Mesothelial cell of epicardium (in vitro differentiated cells): ENCODE measurements at regions not wholly inside any gene's neighbourhood (a gene's known extent, or its start where the extent isn't known, plus 50 kb on each side); places are given as distances from the start of the nearest gene placed in this dataset.
"Not testable (repeated sequence)": the region's sequence is repeated elsewhere in the genome, so short reads cannot be mapped to it uniquely, and the experiment has no call there.

Experiments used
- DNase-seq, 2 experiments: peaks; one replicate each; pipeline ENCODE4 v3.0.0; 2021; ENCODE audit warnings: low spot score in 2 of 2; ENCODE audit not compliant: unreplicated experiment in 2 of 2
- H3K27ac Mint-ChIP-seq: 2 replicates; pipeline ENCODE4 v1.8.0; 2021; ENCODE audit warnings: mixed read lengths
- H3K27me3 Mint-ChIP-seq: 2 replicates; pipeline ENCODE4 v1.8.0; 2021; ENCODE audit warnings: low read depth, mixed read lengths
- H3K36me3 Mint-ChIP-seq: 2 replicates; pipeline ENCODE4 v1.8.0; 2021; ENCODE audit warnings: mixed read lengths
- H3K4me1 Mint-ChIP-seq: 2 replicates; pipeline ENCODE4 v1.8.0; 2021; ENCODE audit warnings: mixed read lengths
- H3K4me3 Mint-ChIP-seq: 2 replicates; pipeline ENCODE4 v1.8.0; 2021; ENCODE audit warnings: mild to moderate bottlenecking, moderate library complexity, mixed read lengths
- H3K9me3 Mint-ChIP-seq: 2 replicates; pipeline ENCODE4 v1.8.0; 2021; ENCODE audit warnings: mixed read lengths

GRCh38 chr5:177664737-177665136, 64.8 kb downstream of the B4GALT7 start:
- not testable (repeated sequence) for H3K4me3 Mint-ChIP-seq, DNase-seq, H3K36me3 Mint-ChIP-seq, H3K4me1 Mint-ChIP-seq, H3K27ac Mint-ChIP-seq, H3K27me3 Mint-ChIP-seq
- peaks cover 14% of the 10 kb centered on the region for H3K9me3 Mint-ChIP-seq

- H3K4me3 Mint-ChIP-seq, H3K4me1 Mint-ChIP-seq, H3K36me3 Mint-ChIP-seq, H3K27ac Mint-ChIP-seq, DNase-seq, H3K27me3 Mint-ChIP-seq, H3K9me3 Mint-ChIP-seq: not testable (repeated sequence)
Measured at GRCh38 chr5:177665172-177665571, 65.2 kb downstream of the B4GALT7 start.

DNA sequence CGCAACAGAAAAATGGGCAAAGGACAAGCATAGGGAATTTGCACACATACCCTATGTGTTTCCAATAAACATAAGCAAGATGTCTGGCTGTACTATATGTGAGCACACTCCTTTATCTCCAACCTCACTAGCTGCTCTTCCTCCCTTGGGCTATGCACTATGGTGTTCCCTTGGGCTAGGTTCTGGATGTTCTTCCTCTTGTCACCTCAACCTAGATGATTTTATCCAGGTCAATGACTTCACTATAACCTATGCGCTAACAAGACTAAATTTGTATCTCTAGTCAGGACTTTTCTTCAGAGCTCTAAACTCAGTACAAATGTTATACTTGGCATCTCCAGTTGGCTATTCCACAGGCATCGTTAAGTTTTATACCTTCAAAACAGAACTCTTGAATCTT, 66.0 kb downstream of the B4GALT7 start:
- not testable (repeated sequence) for H3K36me3 Mint-ChIP-seq, H3K27ac Mint-ChIP-seq, H3K9me3 Mint-ChIP-seq, H3K4me1 Mint-ChIP-seq, H3K27me3 Mint-ChIP-seq, H3K4me3 Mint-ChIP-seq, DNase-seq

- not testable (repeated sequence) for H3K36me3 Mint-ChIP-seq, H3K4me1 Mint-ChIP-seq, H3K9me3 Mint-ChIP-seq, H3K27ac Mint-ChIP-seq, DNase-seq, H3K4me3 Mint-ChIP-seq
- H3K27me3 Mint-ChIP-seq, result peaks cover 12% of the 10 kb centered on the region
Measured at GRCh38 chr5:177671035-177671754, 71.3 kb downstream of the B4GALT7 start.

- H3K4me3 Mint-ChIP-seq, H3K36me3 Mint-ChIP-seq, H3K4me1 Mint-ChIP-seq, H3K9me3 Mint-ChIP-seq, H3K27ac Mint-ChIP-seq: not testable (repeated sequence)
- peak; percentile 37 to 56 for DNase-seq
- H3K27me3 Mint-ChIP-seq, result peaks cover 13% of the 10 kb centered on the region
Measured at GRCh38 chr5:177671755-177672690, 72.1 kb downstream of the B4GALT7 start.
